ENCODE measurements at regions not wholly inside any gene's neighbourhood (a gene's known extent, or its start where the extent isn't known, plus 50 kb on each side); places are given as distances from the start of the nearest gene placed in this dataset.
"Not testable (repeated sequence)": the region's sequence is repeated elsewhere in the genome, so short reads cannot be mapped to it uniquely, and the experiment has no call there.

- DNase-seq (ENCODE audit: extremely low spot score) = no peak
- WGBS = 79% methylated on average over 1 of the region's 1 CpG
- Histone ChIP-seq H3K4me1 (ENCODE audit: insufficient read depth) (no peaks in the 10 kb centered on the region), H3K27ac (ENCODE audit: low read depth) (no peak overlapping the region), H3K36me3 (ENCODE audit: insufficient read depth) (no peaks in the 10 kb centered on the region), H3K4me3 (ENCODE audit: low read depth, low read length) (no peak overlapping the region)
These were observed 1025.3 kb upstream of the EPHA6 start for GRCh38 chr3:95789111-95789510.

DNA sequence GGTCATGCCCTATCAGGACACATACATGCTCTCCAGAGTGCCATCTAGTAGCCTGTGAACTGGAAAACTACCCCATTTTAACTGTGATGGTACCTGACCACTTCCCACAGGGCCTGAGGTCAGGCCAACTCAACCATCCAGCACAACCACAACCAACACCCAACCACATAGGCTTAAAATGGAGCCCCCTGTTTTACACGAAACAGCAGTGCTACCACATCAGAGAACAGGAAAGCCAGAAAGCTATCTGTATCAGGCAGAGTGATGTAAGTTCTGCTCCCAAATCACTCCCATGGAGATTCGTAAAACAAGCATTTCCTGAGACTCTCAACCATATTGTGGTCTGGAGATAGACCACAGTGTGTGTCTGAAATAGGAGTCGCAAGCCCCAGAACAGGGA is 1017.3 kb upstream of the EPHA6 start:
- no peak overlapping the region for H3K27ac ChIP-seq (ENCODE audit: low read depth)
- WGBS = 91% methylated on average over 3 of the region's 3 CpGs

DNA sequence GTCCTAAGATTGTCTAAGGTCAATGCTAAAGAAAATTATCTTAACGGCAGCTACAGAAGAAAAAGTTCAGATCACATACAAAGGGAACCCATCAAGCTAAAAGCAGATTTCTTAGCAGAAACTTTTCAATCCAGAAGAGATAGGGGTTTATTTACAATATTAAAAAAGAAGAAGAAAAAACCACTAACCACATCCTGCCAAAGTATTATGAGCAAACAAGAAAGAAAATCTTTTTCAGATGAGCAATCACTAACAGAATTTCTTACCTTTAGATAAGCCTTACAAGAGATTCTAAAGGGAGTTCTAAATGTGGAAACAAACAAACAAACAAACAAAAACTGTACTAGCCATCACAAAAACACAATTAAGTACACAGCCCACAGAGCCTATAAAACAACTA is 1015.8 kb upstream of the EPHA6 start:
- WGBS = 91% methylated on average over 1 of the region's 1 CpG
- H3K4me1 ChIP-seq (ENCODE audit: insufficient read depth) = no peaks in the 10 kb centered on the region
- no peak overlapping the region for H3K27ac ChIP-seq (ENCODE audit: low read depth)
- no peak overlapping the region for H3K4me3 ChIP-seq (ENCODE audit: low read depth, low read length)
- no peak for DNase-seq (ENCODE audit: extremely low spot score)
- no peaks in the 10 kb centered on the region for H3K36me3 ChIP-seq (ENCODE audit: insufficient read depth)

More for the DNA sequence above, 1017.3 kb upstream of the EPHA6 start:
- no peaks in the 10 kb centered on the region for H3K4me1 ChIP-seq (ENCODE audit: insufficient read depth)
- no peak overlapping the region for H3K4me3 ChIP-seq (ENCODE audit: low read depth, low read length)
- H3K36me3 ChIP-seq (ENCODE audit: insufficient read depth) = no peaks in the 10 kb centered on the region
- no peak for DNase-seq (ENCODE audit: extremely low spot score)

DNA sequence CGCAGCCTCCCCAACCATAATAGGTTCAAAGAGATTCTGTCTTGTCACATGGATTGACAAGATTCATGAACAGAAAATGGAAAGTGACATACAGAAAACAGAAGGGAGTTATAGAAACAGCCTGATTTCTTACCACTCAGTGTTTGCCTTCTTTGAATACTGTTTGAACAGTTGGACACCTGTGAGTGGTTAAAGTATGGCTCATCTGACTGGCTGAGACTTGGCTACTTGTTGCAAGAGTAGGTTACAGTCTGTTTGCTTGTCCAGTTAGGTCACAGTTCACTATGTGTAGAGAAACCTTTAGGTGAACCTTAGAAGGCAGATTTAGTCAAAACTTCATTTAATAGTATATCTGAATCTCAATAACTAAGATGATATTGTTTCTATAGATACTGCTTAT is 1003.9 kb upstream of the EPHA6 start:
- Histone ChIP-seq H3K27ac (ENCODE audit: low read depth) (no peak overlapping the region), H3K36me3 (ENCODE audit: insufficient read depth) (no peaks in the 10 kb centered on the region), H3K4me3 (ENCODE audit: low read depth, low read length) (no peak overlapping the region), H3K4me1 (ENCODE audit: insufficient read depth) (no peaks in the 10 kb centered on the region)
- 97% methylated on average over 1 of the region's 1 CpG for WGBS
- no peak for DNase-seq (ENCODE audit: extremely low spot score)

DNA sequence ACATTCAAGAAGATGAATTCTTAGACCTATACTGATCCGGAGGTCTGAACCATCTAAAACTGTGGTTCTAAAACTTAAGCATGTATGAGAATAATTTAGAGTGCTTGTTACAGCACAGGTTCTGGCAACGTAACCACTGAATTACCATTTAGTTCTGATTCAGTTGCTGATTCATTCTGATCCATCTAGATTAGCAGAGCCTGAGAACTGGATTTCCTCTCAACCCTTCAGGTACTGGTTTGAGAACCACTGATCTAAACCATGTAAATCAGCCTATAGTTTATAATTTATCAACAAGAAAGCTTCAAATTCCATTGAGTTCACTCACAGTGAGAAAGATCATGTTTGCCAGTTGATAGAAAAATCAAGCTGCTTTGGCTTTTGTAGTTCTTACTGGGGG is 1001.1 kb upstream of the EPHA6 start:
- WGBS = 62% methylated on average over 2 of the region's 2 CpGs

GRCh38 chr3:95815828-95816227 is 998.6 kb upstream of the EPHA6 start:
- H3K27ac ChIP-seq (ENCODE audit: low read depth) = no peak overlapping the region
- H3K36me3 ChIP-seq (ENCODE audit: insufficient read depth) = no peaks in the 10 kb centered on the region
- no peak overlapping the region for H3K4me3 ChIP-seq (ENCODE audit: low read depth, low read length)
- H3K4me1 ChIP-seq (ENCODE audit: insufficient read depth) = no peaks in the 10 kb centered on the region
- 40% methylated on average over 1 of the region's 1 CpG for WGBS
- DNase-seq (ENCODE audit: extremely low spot score) = no peak

More for the DNA sequence above, 1001.1 kb upstream of the EPHA6 start:
- Histone ChIP-seq H3K36me3 (ENCODE audit: insufficient read depth) (no peaks in the 10 kb centered on the region), H3K27ac (ENCODE audit: low read depth) (no peak overlapping the region), H3K4me1 (ENCODE audit: insufficient read depth) (no peaks in the 10 kb centered on the region), H3K4me3 (ENCODE audit: low read depth, low read length) (no peak overlapping the region)
- DNase-seq (ENCODE audit: extremely low spot score) = no peak

GRCh38 chr3:95826419-95826818 is 988.0 kb upstream of the EPHA6 start:
- Histone ChIP-seq H3K27ac (ENCODE audit: low read depth) (no peak overlapping the region), H3K4me3 (ENCODE audit: low read depth, low read length) (no peak overlapping the region), H3K4me1 (ENCODE audit: insufficient read depth) (no peaks in the 10 kb centered on the region), H3K36me3 (ENCODE audit: insufficient read depth) (no peaks in the 10 kb centered on the region)
- 84% methylated on average over 2 of the region's 2 CpGs for WGBS
- DNase-seq (ENCODE audit: extremely low spot score) = no peak

DNA sequence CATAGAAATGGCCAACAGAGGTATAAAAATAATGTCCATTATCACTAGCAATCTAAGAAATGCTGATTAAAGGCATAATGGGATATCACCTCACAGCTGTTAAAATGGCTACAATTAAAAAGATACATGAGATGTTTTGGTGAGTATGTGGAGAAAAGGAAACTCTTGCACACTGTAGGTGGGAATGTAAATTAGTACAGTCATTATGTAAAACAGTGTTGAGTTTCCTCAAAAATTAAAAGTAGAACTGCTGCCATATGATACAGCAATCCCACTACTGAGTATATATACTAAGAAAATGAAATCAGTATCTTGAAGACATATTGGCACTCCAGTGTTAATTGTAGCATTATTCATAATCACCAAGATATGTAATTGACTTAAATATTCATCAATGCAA is 982.2 kb upstream of the EPHA6 start:
- DNase-seq (ENCODE audit: extremely low spot score) = no peak
- Histone ChIP-seq H3K36me3 (ENCODE audit: insufficient read depth) (no peaks in the 10 kb centered on the region), H3K4me3 (ENCODE audit: low read depth, low read length) (no peak overlapping the region), H3K4me1 (ENCODE audit: insufficient read depth) (no peaks in the 10 kb centered on the region), H3K27ac (ENCODE audit: low read depth) (no peak overlapping the region)

GRCh38 chr3:95860628-95861027 is 953.8 kb upstream of the EPHA6 start:
- H3K4me3 ChIP-seq (ENCODE audit: low read depth, low read length); DNase-seq (ENCODE audit: extremely low spot score); H3K4me1 ChIP-seq (ENCODE audit: insufficient read depth); H3K27ac ChIP-seq (ENCODE audit: low read depth); H3K36me3 ChIP-seq (ENCODE audit: insufficient read depth): not testable (repeated sequence)
- 97% methylated on average over 9 of the region's 9 CpGs for WGBS

DNA sequence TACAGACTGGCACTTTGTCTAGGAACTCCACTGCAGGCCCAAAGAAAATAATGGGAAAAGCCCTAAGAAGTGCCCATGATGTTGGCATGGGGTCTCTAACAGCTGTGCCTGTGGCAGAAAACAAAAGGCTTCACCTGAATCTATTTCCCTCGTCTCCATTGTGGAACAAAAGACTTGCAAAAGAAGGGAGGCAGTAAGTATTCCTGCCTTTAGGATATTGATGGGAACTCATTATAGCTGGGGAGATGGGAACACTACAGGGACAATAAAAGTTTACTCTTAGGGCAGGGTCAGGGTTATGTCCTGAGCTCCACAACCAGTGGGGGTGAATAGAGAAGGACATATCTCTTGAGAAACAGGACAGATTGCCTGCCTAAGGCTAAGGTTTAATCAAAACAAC is 930.6 kb upstream of the EPHA6 start:
- 63% methylated on average over 1 of the region's 1 CpG for WGBS
- H3K36me3 ChIP-seq (ENCODE audit: insufficient read depth) = no peaks in the 10 kb centered on the region
- no peak overlapping the region for H3K27ac ChIP-seq (ENCODE audit: low read depth)
- H3K4me1 ChIP-seq (ENCODE audit: insufficient read depth) = no peaks in the 10 kb centered on the region
- no peak overlapping the region for H3K4me3 ChIP-seq (ENCODE audit: low read depth, low read length)
- no peak for DNase-seq (ENCODE audit: extremely low spot score)

- Histone ChIP-seq H3K4me3 (ENCODE audit: low read depth, low read length) (no peak overlapping the region), H3K27ac (ENCODE audit: low read depth) (no peak overlapping the region), H3K36me3 (ENCODE audit: insufficient read depth) (no peaks in the 10 kb centered on the region), H3K4me1 (ENCODE audit: insufficient read depth) (no peaks in the 10 kb centered on the region)
- DNase-seq (ENCODE audit: extremely low spot score) = no peak
- 92% methylated on average over 1 of the region's 1 CpG for WGBS
These were observed 927.8 kb upstream of the EPHA6 start for GRCh38 chr3:95886616-95887015.

- Histone ChIP-seq H3K4me1 (ENCODE audit: insufficient read depth) (no peaks in the 10 kb centered on the region), H3K36me3 (ENCODE audit: insufficient read depth) (no peaks in the 10 kb centered on the region), H3K4me3 (ENCODE audit: low read depth, low read length) (no peak overlapping the region), H3K27ac (ENCODE audit: low read depth) (no peak overlapping the region)
- 71% methylated on average over 2 of the region's 2 CpGs for WGBS
- DNase-seq (ENCODE audit: extremely low spot score) = no peak
These were observed 927.3 kb upstream of the EPHA6 start for GRCh38 chr3:95887114-95887513.

- WGBS = 81% methylated on average over 2 of the region's 2 CpGs
- no peaks in the 10 kb centered on the region for H3K36me3 ChIP-seq (ENCODE audit: insufficient read depth)
- no peak overlapping the region for H3K27ac ChIP-seq (ENCODE audit: low read depth)
- H3K4me3 ChIP-seq (ENCODE audit: low read depth, low read length) = no peak overlapping the region
- DNase-seq (ENCODE audit: extremely low spot score) = no peak
- no peaks in the 10 kb centered on the region for H3K4me1 ChIP-seq (ENCODE audit: insufficient read depth)
These were observed 919.6 kb upstream of the EPHA6 start for GRCh38 chr3:95894820-95895219.

DNA sequence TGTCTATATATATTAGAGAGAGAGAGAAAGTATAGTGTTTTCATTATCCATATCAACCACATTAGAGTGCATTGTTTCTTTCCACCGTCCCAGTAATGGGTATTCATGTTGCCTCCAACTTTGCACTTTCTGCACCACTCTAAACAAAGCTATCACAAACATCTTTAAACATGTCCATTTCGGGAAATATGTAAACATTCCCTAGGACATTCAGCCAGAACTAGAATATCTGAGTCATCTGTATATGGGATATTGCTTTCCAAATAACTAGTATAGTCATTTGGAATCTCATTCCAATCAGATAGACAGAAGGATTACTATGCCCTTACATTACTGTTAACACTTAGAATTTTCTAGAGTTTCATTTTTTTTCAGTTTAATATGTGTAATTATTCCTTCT is 914.9 kb upstream of the EPHA6 start:
- WGBS = 39% methylated on average over 2 of the region's 2 CpGs
- no peak overlapping the region for H3K4me3 ChIP-seq (ENCODE audit: low read depth, low read length)
- no peak for DNase-seq (ENCODE audit: extremely low spot score)
- no peaks in the 10 kb centered on the region for H3K36me3 ChIP-seq (ENCODE audit: insufficient read depth)
- H3K4me1 ChIP-seq (ENCODE audit: insufficient read depth) = no peaks in the 10 kb centered on the region
- no peak overlapping the region for H3K27ac ChIP-seq (ENCODE audit: low read depth)

GRCh38 chr3:95899911-95900310 is 914.5 kb upstream of the EPHA6 start:
- Histone ChIP-seq H3K4me1 (ENCODE audit: insufficient read depth) (no peaks in the 10 kb centered on the region), H3K4me3 (ENCODE audit: low read depth, low read length) (no peak overlapping the region), H3K27ac (ENCODE audit: low read depth) (no peak overlapping the region), H3K36me3 (ENCODE audit: insufficient read depth) (no peaks in the 10 kb centered on the region)
- no peak for DNase-seq (ENCODE audit: extremely low spot score)
- 67% methylated on average over 2 of the region's 2 CpGs for WGBS

Data from urinary bladder (tissue), 3 donors.